OCI-LY1 (cell line): ENCODE measurements at regions not wholly inside any gene's neighbourhood (a gene's known extent, or its start where the extent isn't known, plus 50 kb on each side); places are given as distances from the start of the nearest gene placed in this dataset.

Source experiments
- EZH2 ChIP-seq: fragments of 200-600 bp; sonication (generic), shearing (Covaris generic); IDR thresholded peaks from 2 replicates; pipeline ENCODE4 v1.8.0; 2017; ENCODE audit warnings: borderline replicate concordance, mixed run types, mild to moderate bottlenecking, antibody characterized with exemption, low read length, moderate library complexity, mixed read lengths
- TF ChIP-seq, protein P1 (sequence below): fragments of 200-600 bp; sonication (generic), shearing (Covaris generic); IDR thresholded peaks from 2 replicates; pipeline ENCODE4 v1.5.1; 2017; ENCODE audit warnings: mild to moderate bottlenecking, antibody characterized with exemption, low read length, moderate library complexity, mixed read lengths

DNA sequence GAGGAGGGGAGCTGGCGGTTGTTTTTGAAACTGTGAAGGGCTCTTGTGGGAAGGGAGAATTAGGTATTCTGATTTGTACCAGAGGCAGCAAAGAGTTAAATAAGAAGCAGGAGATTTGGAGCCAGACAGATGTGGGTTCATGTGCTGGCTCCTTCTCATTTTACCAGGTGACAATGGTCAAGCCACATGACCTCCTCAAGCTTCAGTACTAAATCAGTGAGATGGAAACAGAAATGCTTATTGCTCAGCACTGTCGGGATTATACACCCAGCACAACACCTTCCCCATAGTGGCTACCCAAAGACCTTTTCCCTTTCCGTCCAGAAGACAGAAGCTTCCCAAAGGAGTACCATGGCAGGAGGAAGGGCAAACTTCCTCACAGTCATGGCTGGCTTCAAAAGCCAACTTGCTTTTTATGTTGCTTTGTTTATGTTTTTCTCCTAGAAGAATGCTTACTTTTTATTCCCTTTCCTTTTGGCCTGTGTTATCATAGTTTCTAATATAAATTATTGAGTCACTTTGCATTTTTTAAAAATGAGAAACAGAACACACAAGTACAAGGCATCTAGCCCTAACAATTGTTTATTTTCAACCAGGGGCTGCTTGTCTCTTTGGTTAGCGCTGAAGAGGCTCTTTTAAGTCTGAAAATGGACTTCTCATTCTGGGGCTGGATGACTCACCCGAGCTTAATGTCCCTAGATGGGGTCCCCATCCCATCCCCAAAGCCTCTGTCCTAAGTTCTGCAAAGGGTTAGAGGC, 181.5 kb upstream of the ZBED5 start:
- TF ChIP-seq, protein P1, sequence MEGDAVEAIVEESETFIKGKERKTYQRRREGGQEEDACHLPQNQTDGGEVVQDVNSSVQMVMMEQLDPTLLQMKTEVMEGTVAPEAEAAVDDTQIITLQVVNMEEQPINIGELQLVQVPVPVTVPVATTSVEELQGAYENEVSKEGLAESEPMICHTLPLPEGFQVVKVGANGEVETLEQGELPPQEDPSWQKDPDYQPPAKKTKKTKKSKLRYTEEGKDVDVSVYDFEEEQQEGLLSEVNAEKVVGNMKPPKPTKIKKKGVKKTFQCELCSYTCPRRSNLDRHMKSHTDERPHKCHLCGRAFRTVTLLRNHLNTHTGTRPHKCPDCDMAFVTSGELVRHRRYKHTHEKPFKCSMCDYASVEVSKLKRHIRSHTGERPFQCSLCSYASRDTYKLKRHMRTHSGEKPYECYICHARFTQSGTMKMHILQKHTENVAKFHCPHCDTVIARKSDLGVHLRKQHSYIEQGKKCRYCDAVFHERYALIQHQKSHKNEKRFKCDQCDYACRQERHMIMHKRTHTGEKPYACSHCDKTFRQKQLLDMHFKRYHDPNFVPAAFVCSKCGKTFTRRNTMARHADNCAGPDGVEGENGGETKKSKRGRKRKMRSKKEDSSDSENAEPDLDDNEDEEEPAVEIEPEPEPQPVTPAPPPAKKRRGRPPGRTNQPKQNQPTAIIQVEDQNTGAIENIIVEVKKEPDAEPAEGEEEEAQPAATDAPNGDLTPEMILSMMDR = no peak
- no peak for TF ChIP-seq EZH2
